GM12891 (cell line): ENCODE measurements at regions not wholly inside any gene's neighbourhood (a gene's known extent, or its start where the extent isn't known, plus 50 kb on each side); places are given as distances from the start of the nearest gene placed in this dataset.

Experiments used
- POLR2A ChIP-seq: IDR thresholded peaks from 2 replicates; pipeline ENCODE4 v1.6.1; 2011; ENCODE audit warnings: low read depth, low read length, control low read depth
- POLR2AphosphoS5 ChIP-seq: IDR thresholded peaks from 2 replicates; pipeline ENCODE4 v1.6.1; 2011; ENCODE audit warnings: low read depth, low read length, control low read depth
- SPI1 ChIP-seq: IDR thresholded peaks from 2 replicates; pipeline ENCODE4 v1.6.1; 2011; ENCODE audit warnings: low read depth, low read length, control low read depth
- TAF1 ChIP-seq: IDR thresholded peaks from 2 replicates; pipeline ENCODE4 v1.6.1; 2011; ENCODE audit warnings: low read depth, low read length, control low read depth

DNA sequence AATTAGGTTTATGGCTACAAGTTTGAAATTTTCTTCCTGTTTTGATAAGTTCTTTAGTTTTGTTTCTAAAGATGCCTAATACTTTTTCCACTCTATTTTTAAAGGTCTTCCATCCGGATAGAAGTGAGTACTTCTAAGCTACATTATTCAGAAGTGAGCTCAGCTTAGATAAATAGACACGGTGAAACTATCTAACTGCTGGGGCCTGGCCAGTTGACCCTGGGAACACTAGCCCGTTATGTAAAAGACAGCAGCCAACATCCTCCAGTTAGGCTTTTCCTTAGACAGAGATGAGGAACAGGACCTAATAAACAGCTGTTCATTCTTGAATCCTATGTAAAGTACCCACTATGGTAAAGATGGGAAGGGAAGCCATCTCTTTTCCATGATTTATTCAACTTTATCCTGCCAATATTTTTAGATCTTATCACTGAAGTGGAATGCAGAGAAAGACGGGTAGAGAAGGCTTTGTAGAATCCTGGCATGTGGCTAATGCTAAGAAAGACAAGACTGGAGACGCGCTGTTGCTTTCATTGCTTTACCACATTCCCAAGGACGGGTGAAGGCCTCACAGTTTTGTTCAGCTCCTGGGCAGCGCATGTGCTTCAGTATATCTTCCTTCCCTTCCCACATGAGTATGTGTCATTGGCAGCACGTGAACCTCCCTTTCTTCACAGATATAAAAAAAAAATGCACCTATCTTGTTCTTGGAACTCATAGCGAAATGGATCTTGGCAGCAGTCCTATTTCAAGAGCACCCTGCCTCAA is 340.0 kb upstream of the MEOX2 start:
- TF ChIP-seq POLR2A (no peak), POLR2AphosphoS5 (no peak), TAF1 (no peak), SPI1 (no peak)
